ENCODE measurements at regions not wholly inside any gene's neighbourhood (a gene's known extent, or its start where the extent isn't known, plus 50 kb on each side); places are given as distances from the start of the nearest gene placed in this dataset.

DNA sequence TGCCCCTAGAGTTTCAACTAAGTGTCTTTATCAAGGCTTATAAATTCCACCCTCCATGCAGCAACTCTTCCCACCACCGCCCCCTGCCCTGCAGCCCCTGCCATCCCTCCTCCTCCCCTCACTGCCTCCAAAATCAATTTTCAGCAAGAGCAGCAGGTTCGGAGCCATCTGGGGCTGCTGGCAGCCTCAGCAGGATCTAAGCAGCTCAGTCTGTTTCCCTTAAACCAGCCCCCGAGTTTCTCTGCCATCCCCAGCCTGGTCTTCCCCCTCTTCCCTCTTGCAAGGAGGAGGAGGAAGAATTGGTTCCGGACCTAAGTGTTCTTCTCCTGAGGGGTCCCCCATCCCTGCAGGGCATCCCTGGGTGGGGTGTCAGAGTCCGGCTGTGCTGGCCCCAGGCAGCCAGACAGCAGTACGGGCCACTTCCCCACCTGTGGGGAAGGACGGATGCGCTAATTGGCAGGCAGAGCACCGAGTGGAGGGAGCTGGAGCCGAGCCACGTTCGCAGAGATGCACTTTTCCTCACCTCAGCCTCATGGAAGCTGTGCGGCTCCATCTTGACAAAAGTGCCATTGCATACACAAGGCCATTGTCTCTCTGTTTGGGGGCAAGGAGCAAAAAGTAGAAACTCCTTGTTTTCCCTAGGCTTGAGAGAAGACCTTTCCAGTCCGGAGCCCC, 189.3 kb downstream of the KCNA5 start:
- DNase-seq = no peak

DNA sequence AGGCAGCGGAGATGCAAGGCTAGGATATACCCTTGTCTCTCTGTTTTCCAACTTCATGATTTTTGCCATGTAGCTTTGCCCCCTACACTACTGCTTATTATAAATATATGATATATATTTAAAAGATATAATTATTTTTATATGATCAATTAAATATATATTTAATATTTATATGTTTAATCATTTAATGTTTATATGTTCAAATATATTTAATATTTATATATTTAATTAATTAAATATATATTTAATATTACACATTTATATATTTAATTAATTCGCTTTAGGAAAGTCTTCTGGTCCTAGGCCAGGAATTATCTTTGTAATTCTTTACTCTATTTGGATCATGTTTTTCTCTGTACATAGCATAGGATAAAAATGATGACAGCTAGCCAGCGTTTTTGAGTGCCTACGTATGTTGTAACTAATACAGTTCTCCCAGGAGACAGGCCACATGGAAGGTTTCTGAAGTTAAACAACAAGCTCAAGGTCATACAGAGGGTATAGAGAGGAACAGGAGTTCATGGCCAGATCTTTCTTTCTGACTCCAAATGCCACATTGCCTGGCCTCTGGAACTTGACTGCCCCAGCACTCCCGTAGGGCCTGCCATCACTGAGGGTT, 192.5 kb downstream of the KCNA5 start:
- no peak for DNase-seq

DNA sequence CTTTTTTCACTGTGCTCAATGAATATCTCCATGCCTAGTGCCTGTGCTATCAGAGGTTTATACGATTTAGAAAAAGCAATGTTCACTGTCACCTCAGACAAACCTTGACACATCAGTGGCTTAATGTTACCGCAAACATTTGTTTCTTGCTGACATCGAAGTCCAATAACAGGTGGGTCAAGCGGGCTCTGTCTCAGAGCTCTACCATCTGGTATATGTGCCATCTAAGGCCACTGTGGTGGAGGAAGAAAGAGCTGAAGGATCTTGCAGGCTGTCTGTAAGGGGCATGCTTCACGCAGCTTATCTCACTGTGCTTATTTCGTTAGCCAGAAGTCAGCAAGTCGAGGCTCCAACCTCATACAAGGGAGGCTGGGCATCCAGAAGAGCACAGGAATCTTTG, 189.5 kb upstream of the NTF3 start:
- DNase-seq = no peak

DNA sequence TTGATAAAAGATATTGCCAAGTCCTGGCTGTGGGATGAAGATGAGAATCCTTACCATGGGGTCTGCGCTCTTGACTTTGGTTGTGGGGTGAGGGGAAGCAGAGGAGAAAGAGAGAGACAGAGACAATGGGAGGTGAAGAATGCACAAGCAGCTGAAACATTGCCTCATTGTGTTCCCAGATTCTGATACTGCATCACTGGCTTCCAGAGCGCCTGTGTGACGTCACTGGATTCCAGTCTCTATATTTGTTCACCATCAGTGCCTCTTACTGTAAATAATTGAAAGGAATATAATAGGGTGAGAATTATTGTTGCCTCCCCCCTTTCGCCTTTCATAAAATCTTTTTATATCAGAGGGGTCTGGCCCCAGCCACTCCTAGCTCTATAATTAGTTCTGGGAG, 188.9 kb upstream of the NTF3 start:
- no peak for DNase-seq

DNA sequence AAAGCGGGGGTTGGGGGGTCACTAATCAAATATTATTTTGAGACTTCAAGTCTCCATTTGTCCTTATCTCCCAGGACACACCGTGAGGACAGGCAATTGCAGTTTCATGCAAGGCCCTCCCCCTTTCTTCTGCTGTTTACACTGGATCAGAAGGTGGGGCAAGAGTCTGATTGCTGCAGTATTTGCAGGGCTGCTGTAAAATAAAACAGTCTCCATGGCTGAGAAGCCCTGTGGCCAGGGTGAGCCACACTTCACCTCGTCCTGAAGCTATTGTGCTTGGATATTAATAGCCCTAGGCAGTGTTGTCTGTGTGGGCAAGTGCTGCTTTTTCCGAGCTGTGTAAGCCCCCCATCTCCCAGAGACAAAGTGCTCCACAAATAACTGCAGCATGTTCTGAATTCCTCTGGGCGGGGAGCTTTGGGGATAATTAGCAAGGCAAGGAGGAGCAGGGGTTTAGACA, 187.4 kb upstream of the NTF3 start:
- no peak for DNase-seq

DNA sequence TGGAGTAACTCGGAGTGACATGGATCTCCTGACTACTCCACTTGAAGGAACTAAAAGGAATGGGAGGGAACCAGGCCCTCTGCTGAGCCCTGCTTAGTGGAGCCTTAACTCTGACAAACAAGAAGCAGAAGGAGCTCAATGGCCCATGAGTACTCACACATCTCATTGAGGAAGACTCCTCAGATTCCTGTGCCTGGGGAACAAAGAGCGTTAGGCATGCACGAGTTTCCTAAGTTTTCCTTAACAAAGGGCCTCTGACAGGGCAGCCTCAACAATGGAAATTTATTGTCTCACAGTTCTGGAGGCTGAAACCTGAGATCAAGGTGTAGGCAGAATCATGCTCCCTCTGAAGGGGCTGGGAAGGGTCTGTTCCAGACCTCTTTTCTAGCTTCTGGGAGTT, 185.7 kb upstream of the NTF3 start:
- no peak for DNase-seq

DNA sequence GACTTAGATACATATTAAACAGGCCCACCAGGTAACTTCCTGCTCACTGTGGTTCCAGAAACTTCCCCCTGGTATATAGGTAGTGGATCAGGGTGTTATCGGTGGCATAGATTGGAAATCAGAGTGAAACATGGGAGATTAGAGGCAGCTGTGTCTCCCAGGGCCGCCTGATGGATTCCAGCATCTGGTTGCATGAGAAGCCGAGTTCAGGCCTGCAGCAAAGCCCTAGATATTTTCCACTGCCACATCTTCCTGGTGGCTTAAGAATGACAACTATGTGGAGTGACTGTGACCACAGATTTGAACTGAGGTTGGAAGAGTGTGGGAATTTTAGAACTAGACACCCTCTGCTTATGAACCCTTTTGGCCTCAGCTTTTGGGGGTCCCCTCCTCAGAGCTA, 184.8 kb upstream of the NTF3 start:
- no peak for DNase-seq

DNA sequence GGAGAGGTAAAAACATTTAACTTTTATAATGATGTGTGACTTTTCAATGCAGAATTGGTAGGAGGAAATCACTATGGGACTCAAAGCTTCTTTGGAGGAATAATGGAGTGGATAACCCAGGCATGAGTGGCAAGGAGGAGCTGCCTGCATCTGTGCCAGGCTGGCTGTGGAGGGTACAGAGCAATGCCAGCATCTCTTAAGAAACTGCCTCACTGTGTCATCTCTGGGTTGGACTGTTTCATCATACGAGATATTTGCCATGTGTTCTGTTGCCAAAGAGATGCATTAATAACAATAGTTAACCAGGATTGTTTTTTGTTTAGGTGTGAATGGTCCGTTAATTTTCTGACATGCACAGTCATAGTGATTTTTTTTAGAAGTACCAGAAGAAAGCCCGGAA, 183.7 kb upstream of the NTF3 start:
- DNase-seq = no peak

DNA sequence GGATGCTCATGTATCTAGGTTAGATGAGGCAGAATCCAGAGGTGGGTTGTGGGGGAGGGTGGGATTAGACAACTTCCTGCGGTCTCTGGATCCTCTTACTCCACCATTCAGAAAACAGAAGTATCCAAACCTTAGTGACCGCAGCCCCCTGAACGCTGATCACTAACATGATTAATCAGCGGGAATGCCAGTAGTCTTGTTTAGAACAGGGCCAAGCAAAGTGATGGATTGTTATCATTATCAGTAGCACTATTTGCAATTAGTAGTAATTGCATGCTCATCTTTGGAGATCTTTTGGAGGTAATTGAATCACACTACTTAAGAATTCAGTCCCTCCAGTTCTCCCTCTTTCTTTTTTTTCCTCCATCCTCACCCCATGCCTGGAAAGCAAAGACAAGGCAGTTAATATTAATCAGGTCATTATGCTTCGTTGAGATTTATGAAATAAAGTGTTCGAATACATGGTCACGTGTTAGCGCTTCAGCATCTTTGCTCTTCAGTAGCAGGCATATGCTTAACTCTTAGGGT, 182.8 kb upstream of the NTF3 start:
- DNase-seq = no peak

DNA sequence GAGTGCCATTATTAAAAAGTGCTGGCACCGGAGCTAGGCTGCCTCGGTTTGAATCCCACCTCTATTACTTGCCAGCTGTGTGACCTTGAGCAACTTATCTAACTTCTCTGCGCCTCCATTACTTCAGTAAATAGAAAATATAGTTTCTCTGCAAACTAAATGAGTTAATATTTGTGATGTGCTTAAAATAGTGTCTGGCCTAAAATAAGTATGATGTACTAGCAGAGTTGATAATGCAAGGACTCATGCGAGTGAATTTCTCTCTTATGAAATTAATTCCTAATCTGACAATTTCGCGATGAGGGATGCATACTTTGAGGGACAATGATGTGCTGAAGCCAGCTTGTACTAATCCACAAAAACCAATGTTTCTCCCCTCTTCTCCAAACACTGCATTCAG, 180.8 kb upstream of the NTF3 start:
- no peak for DNase-seq

DNA sequence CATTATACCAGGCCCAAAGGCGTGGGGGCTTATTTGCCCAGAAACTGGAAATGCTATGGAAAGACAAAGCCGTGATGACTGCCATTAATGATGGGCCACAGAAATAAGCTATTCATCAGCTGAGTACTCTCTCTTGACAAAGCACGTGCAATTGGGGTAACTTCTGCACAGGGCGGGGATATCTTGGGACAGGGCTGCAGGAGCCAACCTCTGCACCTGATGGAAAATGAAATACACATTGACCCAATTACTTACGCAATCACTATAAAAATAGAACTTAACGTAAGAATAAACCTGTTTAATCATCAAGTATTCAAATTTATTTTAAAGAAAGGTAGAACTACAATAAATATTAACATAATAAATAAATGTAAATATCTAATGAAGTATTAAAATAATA, 180.1 kb upstream of the NTF3 start:
- DNase-seq = no peak

DNA sequence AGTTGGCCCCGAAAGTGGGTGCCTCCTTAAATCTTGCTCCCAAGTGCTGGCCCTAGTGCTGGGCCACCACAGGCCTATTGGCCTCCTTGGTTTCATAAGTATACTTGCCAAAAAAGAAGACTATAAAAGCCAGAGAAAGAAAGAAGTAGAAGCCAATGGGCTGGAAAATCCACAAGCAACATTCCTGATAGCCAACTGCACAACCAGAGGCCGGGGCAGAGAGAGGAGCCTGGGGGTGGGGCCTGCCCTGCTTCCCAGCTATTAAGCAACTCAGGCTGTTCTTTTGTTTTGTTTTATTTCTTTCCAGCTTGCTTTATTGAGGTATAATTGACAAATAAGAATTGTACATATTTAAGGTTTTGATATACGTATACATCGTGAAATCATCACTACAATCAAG, 177.2 kb upstream of the NTF3 start:
- DNase-seq = no peak

DNA sequence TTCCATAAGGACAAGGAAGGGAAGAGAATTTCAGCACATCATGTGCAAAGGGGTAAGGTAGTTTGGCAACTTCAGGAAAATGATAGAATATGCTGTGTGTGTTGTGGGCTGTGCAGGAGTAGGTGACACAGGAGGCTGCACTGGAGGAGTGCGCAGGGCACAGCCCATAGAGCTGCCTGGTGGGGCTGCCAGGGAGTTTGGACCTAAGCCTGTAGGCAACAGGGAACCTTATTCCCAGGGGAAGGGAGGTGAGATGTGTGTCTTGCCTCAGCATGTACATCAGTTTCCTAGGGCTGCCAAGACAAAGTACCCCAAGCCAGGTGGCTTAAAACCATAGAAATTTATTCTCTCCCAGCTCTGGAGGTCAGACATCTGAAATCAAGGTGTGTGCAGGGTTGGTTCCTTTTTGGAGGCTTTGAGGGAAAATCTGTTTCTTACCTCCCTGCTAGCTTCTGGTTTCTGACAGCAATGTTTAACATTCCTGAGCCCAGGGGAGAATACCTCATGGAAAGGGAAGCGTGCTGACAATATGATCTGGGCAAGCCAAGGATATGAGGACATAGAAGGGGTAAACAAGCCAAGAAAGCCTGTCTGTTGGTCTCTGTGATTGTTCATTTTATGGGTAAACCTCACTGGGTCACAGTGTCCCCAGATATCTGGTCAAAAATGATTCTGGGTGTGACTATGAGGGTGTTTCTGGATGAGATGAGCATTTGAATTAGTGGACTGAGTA, 174.0 kb upstream of the NTF3 start:
- no peak for DNase-seq

DNA sequence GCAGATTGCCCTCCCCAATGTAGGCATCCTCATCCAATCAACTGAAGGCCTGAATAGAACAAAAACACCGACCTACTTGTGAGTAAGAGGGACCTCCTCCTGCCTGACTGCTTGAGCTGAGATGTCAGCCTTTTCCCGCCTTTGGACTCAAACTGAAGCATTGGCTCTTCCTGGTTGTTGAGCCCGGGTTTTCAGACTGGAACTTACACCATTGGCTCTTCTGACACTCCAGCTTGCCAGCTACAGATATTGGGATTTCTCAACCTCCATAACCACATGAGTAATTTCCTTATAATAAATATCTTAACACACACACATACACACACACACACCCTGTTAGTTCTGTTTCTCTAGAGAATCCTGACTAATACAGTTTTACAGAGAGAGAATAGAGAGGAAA, 173.4 kb upstream of the NTF3 start:
- no peak for DNase-seq

DNA sequence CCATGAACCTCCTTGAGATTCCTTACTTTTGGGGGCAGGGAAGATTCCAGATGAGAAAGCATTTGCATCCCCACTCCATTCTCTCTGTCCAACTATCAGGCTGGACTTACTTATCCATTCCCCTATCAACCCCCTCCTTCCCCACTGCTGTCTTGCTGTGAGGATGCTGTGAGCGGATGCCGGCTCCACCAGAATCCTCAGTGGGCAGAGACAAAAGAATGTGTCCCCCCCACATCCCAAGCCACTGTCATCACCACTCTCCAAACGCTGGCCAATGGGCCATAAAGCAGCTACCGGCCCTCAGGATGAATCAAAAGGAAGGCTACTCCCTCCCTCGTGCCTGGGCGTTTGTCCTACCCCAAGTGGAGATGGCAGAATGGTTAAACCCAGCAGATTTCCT, 173.0 kb upstream of the NTF3 start:
- DNase-seq = no peak

DNA sequence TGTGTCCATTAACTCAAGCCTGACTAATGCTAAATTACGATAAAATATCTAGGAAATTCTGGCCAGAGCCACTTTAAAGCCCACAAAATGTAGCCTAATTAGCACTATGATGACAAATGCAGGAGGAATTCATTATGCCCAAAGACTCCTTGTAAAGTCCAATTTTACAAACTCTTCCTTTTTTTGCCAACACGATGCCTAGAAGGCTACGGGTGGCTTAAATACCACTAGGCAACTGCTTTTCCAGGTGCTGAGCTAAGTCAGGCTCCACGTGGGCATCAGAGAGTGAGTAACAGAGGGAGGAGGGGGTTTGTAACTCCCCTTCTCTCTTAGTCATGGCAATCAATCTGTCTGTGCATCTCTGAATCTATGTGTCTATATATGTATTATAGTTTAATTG, 172.4 kb upstream of the NTF3 start:
- DNase-seq = no peak

DNA sequence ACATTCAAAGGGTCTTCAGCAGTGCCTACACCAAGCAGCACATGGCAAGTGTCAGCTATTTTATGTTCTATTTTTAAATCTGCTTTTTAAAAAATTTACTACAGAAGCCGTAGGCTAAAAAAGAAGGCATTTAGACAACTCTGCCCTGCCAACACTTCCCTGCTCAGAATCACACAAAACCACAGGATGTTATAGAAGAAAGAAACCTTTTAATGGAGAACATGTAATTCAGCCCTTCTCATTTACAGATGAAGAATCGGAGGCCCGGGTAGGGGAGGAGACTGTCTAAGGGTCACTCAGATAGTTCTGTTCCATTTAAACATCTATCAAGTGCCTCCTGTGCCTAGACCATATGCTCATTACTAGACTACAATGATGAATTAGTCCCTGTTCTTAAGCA, 171.8 kb upstream of the NTF3 start:
- DNase-seq = no peak

DNA sequence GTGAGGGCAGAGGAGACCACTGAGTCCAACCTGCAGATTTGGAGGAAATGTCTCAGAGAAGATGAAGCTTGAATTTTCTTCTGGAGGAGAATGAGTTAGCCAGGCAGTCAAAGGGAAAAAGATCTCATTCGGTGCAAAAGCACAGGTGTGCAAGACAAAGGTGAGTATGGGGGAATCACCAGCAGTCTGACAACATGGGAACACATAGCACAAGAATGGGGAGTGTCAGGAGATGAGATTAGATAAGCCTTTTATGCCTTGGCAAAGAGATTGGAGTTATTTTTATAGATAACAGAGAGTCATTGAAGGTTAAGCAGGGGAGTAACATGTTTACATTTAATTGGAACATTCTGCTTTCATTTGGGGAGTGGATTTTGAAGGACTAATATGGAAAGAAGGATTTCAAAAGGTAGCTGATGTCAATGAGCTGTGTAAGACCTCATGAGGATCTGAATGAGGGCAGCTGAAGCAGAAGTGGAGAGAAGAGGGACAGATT, 171.3 kb upstream of the NTF3 start:
- no peak for DNase-seq

DNA sequence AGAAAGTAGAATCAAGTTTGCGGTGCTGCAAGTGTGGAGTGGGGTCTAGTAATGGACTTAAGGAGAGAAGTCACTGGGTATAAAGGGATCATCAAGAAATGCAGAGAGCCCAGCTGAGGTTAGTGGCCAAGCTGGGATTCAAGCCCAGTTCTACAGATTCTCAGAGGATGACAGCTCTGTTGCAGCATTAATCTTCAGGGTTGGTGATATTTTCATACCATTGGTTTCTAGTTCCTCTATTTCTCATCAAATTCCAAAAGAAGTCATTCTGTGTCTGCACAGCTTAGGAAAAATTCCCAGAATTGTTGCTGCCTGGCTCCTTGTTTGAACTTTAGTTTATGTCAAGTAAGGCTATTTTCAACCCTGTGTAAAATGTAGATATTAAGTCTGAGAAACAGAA, 169.5 kb upstream of the NTF3 start:
- no peak for DNase-seq

DNA sequence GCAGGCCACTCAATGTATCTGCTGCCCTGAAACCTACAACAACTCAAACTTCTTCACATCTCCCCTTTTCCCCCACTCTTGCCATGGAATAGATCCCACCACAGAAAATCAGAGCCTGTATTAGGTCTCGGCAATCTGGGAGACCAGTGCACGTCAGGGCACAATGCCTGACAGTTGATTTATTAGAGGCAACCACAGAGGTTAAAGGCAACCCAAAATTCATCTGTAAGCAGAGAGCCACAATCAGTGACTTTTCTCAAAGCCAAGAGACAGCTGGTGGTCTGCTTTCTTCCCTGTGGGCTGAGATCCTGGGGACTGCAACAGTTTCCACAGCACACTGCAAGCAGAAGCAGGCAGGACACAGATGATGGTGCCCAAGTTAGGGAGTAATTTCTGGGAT, 169.0 kb upstream of the NTF3 start:
- no peak for DNase-seq

DNA sequence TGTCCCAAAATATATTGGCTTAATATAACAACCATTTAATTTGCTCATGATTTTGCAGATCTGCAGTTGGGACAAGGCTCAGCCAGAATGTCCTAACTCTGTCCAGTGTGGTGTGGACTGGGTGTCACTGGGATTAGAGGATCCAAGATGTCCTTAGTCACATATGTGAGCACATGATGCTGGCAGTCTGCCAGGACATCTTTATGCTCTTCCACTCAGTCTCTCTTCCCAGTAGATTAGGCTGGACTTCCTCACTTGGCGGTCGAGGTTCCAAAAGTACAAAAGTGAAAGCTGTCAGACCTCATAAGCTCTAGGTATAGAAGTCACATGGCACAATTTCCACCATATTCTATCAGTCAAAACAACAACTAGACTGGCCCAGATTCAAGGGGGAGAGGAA, 167.9 kb upstream of the NTF3 start:
- DNase-seq = no peak

DNA sequence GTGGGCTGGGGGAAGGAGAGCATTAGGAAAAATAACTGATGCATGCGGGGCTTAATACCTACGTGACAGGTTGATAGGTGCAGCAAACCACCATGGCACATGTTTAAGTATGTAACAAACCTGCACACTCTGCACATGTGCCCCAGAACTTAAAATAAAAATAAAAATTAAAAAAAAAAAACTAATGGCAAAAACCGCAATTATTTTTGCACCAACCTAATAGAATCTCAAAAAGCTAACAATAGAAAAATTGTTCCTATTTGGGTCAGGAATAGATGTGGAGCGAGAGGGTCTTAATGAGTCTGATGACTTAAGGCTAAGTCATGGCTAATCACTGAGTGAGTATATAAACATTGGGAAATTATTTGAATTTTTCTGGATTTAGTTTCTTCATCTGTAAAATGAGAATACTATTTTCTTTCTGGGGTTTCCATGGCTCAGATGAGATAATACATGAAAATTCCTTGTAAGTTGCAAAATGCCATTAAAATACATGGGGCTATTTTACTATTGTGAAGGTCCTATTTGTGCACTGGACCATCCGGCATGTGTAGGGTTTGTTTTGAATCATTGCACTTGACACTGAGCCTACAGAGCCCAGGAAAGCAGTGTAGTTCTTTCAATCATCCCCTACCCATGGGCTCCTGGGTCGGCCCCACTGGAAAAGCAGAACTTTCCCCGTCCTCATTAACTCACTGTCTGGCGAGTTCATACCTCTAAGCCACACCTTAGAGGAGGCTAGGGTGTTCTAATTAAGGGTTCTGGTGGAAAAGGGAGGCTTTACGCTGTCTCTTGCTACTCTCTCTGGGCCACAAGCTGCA, 164.1 kb upstream of the NTF3 start:
- no peak for DNase-seq

All from activated CD4-positive, alpha-beta T cell treated with anti-CD3 and anti-CD28 coated beads, Interleukin-10, Interleukin-2, amounts not matched to agents 100 ng/mL and 50 ng/mL, durations not matched to agents 16 hours and 8 hours (primary cell).